Hepatocyte (in vitro differentiated cells): ENCODE measurements at regions not wholly inside any gene's neighbourhood (a gene's known extent, or its start where the extent isn't known, plus 50 kb on each side); places are given as distances from the start of the nearest gene placed in this dataset.

Source experiments
- EZH2 ChIP-seq: fragments of 200-600 bp; sonication (generic); IDR thresholded peaks from 2 replicates; pipeline ENCODE4 v1.6.1; 2016; ENCODE audit warnings: antibody characterized with exemption, mild to moderate bottlenecking, borderline replicate concordance
- EZH2phosphoT487 ChIP-seq: fragments of 200-600 bp; sonication (generic); IDR thresholded peaks from one replicate; pipeline ENCODE4 v1.6.1; 2018; ENCODE audit warnings: antibody characterized with exemption, mild to moderate bottlenecking, low read depth, moderate library complexity; ENCODE audit not compliant: unreplicated experiment, severe bottlenecking
- TF ChIP-seq, protein P1 (sequence below): fragments of 200-600 bp; sonication (generic); IDR thresholded peaks from 2 replicates; pipeline ENCODE4 v1.5.1; 2016; ENCODE audit warnings: antibody characterized with exemption, mild to moderate bottlenecking; ENCODE audit not compliant: poor library complexity

DNA sequence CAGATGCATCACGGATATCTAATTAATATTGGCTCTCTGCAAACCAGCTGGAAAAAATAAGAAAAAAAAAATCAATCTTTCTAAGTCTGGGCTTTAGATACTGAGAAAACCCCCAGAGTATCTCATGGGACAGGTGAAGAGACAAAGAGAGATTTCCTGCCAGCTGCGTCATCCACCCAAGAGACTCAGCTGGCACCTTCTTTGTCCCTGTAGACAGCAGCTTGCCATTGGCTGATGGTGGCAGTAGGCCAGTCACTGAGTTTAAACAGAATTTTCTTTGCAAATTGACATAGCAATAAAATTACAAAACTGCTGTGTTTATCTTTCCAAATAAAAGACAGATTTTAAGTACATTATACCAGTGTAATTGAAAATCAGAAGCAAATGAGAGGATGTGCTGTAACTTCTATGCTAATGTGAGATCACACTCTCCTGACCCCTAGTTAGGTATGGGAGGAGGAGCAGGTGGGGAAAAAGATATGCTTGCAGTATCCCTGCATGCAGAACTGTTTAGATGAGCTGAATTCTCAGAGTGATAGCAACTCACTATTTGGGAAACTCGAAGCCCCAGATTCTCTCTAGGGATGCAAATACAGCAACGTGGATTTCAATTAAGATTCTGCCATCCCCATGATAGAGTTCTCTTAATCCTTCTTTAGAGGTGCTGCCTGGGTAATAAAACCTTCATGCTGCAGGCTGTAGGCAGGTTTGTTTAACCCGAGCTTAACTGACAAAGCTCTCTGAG is 72.2 kb downstream of the NMUR2 start:
- TF ChIP-seq, protein P1, sequence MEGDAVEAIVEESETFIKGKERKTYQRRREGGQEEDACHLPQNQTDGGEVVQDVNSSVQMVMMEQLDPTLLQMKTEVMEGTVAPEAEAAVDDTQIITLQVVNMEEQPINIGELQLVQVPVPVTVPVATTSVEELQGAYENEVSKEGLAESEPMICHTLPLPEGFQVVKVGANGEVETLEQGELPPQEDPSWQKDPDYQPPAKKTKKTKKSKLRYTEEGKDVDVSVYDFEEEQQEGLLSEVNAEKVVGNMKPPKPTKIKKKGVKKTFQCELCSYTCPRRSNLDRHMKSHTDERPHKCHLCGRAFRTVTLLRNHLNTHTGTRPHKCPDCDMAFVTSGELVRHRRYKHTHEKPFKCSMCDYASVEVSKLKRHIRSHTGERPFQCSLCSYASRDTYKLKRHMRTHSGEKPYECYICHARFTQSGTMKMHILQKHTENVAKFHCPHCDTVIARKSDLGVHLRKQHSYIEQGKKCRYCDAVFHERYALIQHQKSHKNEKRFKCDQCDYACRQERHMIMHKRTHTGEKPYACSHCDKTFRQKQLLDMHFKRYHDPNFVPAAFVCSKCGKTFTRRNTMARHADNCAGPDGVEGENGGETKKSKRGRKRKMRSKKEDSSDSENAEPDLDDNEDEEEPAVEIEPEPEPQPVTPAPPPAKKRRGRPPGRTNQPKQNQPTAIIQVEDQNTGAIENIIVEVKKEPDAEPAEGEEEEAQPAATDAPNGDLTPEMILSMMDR, result no peak
- TF ChIP-seq EZH2, result no peak
- TF ChIP-seq EZH2phosphoT487, result no peak
